ENCODE measurements at regions not wholly inside any gene's neighbourhood (a gene's known extent, or its start where the extent isn't known, plus 50 kb on each side); places are given as distances from the start of the nearest gene placed in this dataset.

GRCh38 chr15:66927201-66928077 is 138.0 kb upstream of the SMAD3 start:
- Histone ChIP-seq H3K36me3 (ENCODE audit: control insufficient read depth, insufficient read depth, low read length) (no peaks in the 10 kb centered on the region), H3K79me2 (ENCODE audit: control insufficient read depth, insufficient read depth, low read length) (no peaks in the 10 kb centered on the region), H4K20me1 (replicated peaks; ENCODE audit: control insufficient read depth, insufficient read depth, low read length) (no peaks in the 10 kb centered on the region), H2AFZ (ENCODE audit: low read depth, low read length) (no peak overlapping the region), H3K4me3 (no peak overlapping the region), H3K4me2 (ENCODE audit: insufficient read depth, low read length) (no peak overlapping the region), H3K27ac (ENCODE audit: extremely low read depth, low read depth, low read length) (no peak overlapping the region), H3K9me3 (replicated peaks; ENCODE audit: control insufficient read depth, insufficient read depth, low read depth, low read length) (peaks cover 6% of the 10 kb centered on the region), H3K27me3 (ENCODE audit: control insufficient read depth in 2 of 2, insufficient read depth in 2 of 2, low read length in 2 of 2) (no peaks in the 10 kb centered on the region; a peak in 1 of 5 replicates), H3K9me1 (ENCODE audit: control insufficient read depth, insufficient read depth, low read length) (no peaks in the 10 kb centered on the region), H3K9ac (ENCODE audit: insufficient read depth in 1 of 2, low read depth in 2 of 2, low read length in 2 of 2) (no peak overlapping the region), H3K4me1 (replicated peaks in 1 of 2; ENCODE audit: control insufficient read depth in 2 of 2, insufficient read depth in 2 of 2, low read length in 2 of 2) (peaks cover 21 to 28% of the 10 kb centered on the region in 2 experiments)
- ATAC-seq (no peak), DNase-seq (ENCODE audit: extremely low read depth in 1 of 4, low spot score in 3 of 4) (no peak), FAIRE-seq (no peak)
- WGBS (ENCODE audit: insufficient coverage, low coverage, missing lambda C conversion rate): 81% methylated on average over 4 of the region's 4 CpGs
- CTCF ChIA-PET (ENCODE audit: low intra/inter-chr PET ratio): no interaction called here
- in situ Hi-C loops (cut with MboI): no loop called here
- intact Hi-C loops (cut with micrococcal nuclease): loop anchor here (1.0 kb wide), 1 partner anchor 10 kb away; no protein-coding TSS in a partner anchor
- BruUV-seq (replicated peaks): no TSS peak
- POLR2A ChIA-PET: interaction anchor here (0.7 to 0.8 kb wide), 2 partner anchors 291 to 394 kb away, joined by 3 to 4 read pairs; no protein-coding TSS in a partner anchor
- TF ChIP-seq CEBPB (tag; IDR thresholded peaks at IDR 0.05) (peak; percentile 40), ARID4B (CRISPR knock-in tag; IDR thresholded peaks at IDR 0.05) (no peak)
- TF ChIP-seq, protein P1, sequence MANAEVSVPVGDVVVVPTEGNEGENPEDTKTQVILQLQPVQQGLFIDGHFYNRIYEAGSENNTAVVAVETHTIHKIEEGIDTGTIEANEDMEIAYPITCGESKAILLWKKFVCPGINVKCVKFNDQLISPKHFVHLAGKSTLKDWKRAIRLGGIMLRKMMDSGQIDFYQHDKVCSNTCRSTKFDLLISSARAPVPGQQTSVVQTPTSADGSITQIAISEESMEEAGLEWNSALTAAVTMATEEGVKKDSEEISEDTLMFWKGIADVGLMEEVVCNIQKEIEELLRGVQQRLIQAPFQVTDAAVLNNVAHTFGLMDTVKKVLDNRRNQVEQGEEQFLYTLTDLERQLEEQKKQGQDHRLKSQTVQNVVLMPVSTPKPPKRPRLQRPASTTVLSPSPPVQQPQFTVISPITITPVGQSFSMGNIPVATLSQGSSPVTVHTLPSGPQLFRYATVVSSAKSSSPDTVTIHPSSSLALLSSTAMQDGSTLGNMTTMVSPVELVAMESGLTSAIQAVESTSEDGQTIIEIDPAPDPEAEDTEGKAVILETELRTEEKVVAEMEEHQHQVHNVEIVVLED (CRISPR knock-in tag; IDR thresholded peaks at IDR 0.05): no peak
